ENCODE measurements at regions not wholly inside any gene's neighbourhood (a gene's known extent, or its start where the extent isn't known, plus 50 kb on each side); places are given as distances from the start of the nearest gene placed in this dataset.

- DNase-seq (ENCODE audit: low read depth): no peak
Measured at GRCh38 chr5:174159327-174160114, 114.0 kb downstream of the NSG2 start.

- DNase-seq (ENCODE audit: low read depth): no peak
Measured at GRCh38 chr5:174165406-174165805, 119.9 kb downstream of the NSG2 start.

GRCh38 chr5:174166231-174167079 lies 120.9 kb downstream of the NSG2 start:
- no peak for DNase-seq (ENCODE audit: low read depth)

GRCh38 chr5:174167080-174167910 lies 121.8 kb downstream of the NSG2 start:
- DNase-seq (ENCODE audit: low read depth): no peak

- DNase-seq (ENCODE audit: low read depth): no peak
Measured at GRCh38 chr5:174172152-174172551, 126.6 kb downstream of the NSG2 start.

- no peak for DNase-seq (ENCODE audit: low read depth)
Measured at GRCh38 chr5:174172566-174172965, 127.1 kb downstream of the NSG2 start.

- DNase-seq (ENCODE audit: low read depth): no peak
Measured at GRCh38 chr5:174173766-174174165, 128.3 kb downstream of the NSG2 start.

GRCh38 chr5:174175716-174176268 lies 130.3 kb downstream of the NSG2 start:
- DNase-seq (ENCODE audit: low read depth): no peak

- DNase-seq (ENCODE audit: low read depth): no peak
Measured at GRCh38 chr5:174176511-174176910, 131.0 kb downstream of the NSG2 start.

- DNase-seq (ENCODE audit: low read depth): no peak
Measured at GRCh38 chr5:174177531-174177930, 132.0 kb downstream of the NSG2 start.

- DNase-seq (ENCODE audit: low read depth): no peak
Measured at GRCh38 chr5:174177976-174178605, 132.6 kb downstream of the NSG2 start.

GRCh38 chr5:174180639-174181038 lies 135.1 kb downstream of the NSG2 start:
- no peak for DNase-seq (ENCODE audit: low read depth)

GRCh38 chr5:174182111-174182510 lies 136.6 kb downstream of the NSG2 start:
- no peak for DNase-seq (ENCODE audit: low read depth)

- no peak for DNase-seq (ENCODE audit: low read depth)
Measured at GRCh38 chr5:174183701-174184100, 138.2 kb downstream of the NSG2 start.

- DNase-seq (ENCODE audit: low read depth): no peak
Measured at GRCh38 chr5:174185506-174185905, 140.0 kb downstream of the NSG2 start.

- DNase-seq (ENCODE audit: low read depth): no peak
Measured at GRCh38 chr5:174186096-174186695, 140.7 kb downstream of the NSG2 start.

- DNase-seq (ENCODE audit: low read depth): no peak
Measured at GRCh38 chr5:174187001-174187400, 141.5 kb downstream of the NSG2 start.

- no peak for DNase-seq (ENCODE audit: low read depth)
Measured at GRCh38 chr5:174187481-174187880, 142.0 kb downstream of the NSG2 start.

- no peak for DNase-seq (ENCODE audit: low read depth)
Measured at GRCh38 chr5:174188295-174188694, 142.8 kb downstream of the NSG2 start.

Measured in myocyte (in vitro differentiated cells).